GM12865 (cell line): ENCODE measurements at regions not wholly inside any gene's neighbourhood (a gene's known extent, or its start where the extent isn't known, plus 50 kb on each side); places are given as distances from the start of the nearest gene placed in this dataset.

Source experiments
- DNase-seq: peaks from one replicate; pipeline ENCODE4 v3.0.0; 2010; ENCODE audit warnings: low read depth
- H3K4me3 ChIP-seq: 2 replicates; pipeline ENCODE4 v1.5.1; 2011; ENCODE audit warnings: mild to moderate bottlenecking, low read depth, low read length, control low read depth
- CTCF ChIP-seq: IDR thresholded peaks from 2 replicates; pipeline ENCODE4 v1.5.1; 2011; ENCODE audit warnings: low read length, control low read depth, low read depth, inconsistent platforms; ENCODE audit not compliant: insufficient read depth; ENCODE audit errors: missing control alignments

GRCh38 chr12:28766398-28766797 is 382.7 kb upstream of the FAR2 start:
- no peak overlapping the region for H3K4me3 ChIP-seq
- DNase-seq: no peak
- no peak for TF ChIP-seq CTCF

- no peak overlapping the region for H3K4me3 ChIP-seq
- no peak for DNase-seq
- no peak for TF ChIP-seq CTCF
These were observed 381.2 kb upstream of the FAR2 start for GRCh38 chr12:28767836-28768348.

- TF ChIP-seq CTCF: no peak
- H3K4me3 ChIP-seq: no peak overlapping the region
- no peak for DNase-seq
These were observed 378.8 kb upstream of the FAR2 start for GRCh38 chr12:28770322-28770721.

GRCh38 chr12:28771968-28772367 is 377.1 kb upstream of the FAR2 start:
- no peak for TF ChIP-seq CTCF
- no peak for DNase-seq
- no peak overlapping the region for H3K4me3 ChIP-seq

GRCh38 chr12:28775556-28775955 is 373.5 kb upstream of the FAR2 start:
- H3K4me3 ChIP-seq: no peak overlapping the region
- no peak for TF ChIP-seq CTCF
- no peak for DNase-seq

- no peak for DNase-seq
- TF ChIP-seq CTCF: no peak
- no peak overlapping the region for H3K4me3 ChIP-seq
These were observed 372.9 kb upstream of the FAR2 start for GRCh38 chr12:28776220-28776619.

- no peak for TF ChIP-seq CTCF
- DNase-seq: no peak
- no peak overlapping the region for H3K4me3 ChIP-seq
These were observed 372.1 kb upstream of the FAR2 start for GRCh38 chr12:28776913-28777422.
